Parathyroid adenoma (tissue), 2 donors: ENCODE measurements at regions not wholly inside any gene's neighbourhood (a gene's known extent, or its start where the extent isn't known, plus 50 kb on each side); places are given as distances from the start of the nearest gene placed in this dataset.

Source experiments
- H2AFZ ChIP-seq: fragments of 300-600 bp; sonication (generic); one replicate; pipeline ENCODE4 v1.7.0; 2017; ENCODE audit warnings: antibody characterized with exemption, mild to moderate bottlenecking
- H3K27ac ChIP-seq: fragments of 300-600 bp; sonication (generic); one replicate; pipeline ENCODE4 v1.7.0; 2017
- H3K27me3 ChIP-seq: fragments of 300-600 bp; sonication (generic); one replicate; pipeline ENCODE4 v1.7.0; 2017; ENCODE audit warnings: low read length; ENCODE audit not compliant: control insufficient read depth, insufficient read depth
- H3K36me3 ChIP-seq: fragments of 300-600 bp; sonication (generic); one replicate; pipeline ENCODE4 v1.7.0; 2017; ENCODE audit warnings: low read length; ENCODE audit not compliant: control insufficient read depth, insufficient read depth
- H3K4me1 ChIP-seq: fragments of 300-600 bp; sonication (generic); one replicate; pipeline ENCODE4 v1.7.0; 2017; ENCODE audit warnings: control low read depth
- H3K4me2 ChIP-seq: fragments of 300-600 bp; sonication (generic); one replicate; pipeline ENCODE4 v1.7.0; 2017; ENCODE audit warnings: low read length
- H3K4me3 ChIP-seq: fragments of 300-600 bp; sonication (generic); one replicate; pipeline ENCODE4 v1.7.0; 2017; ENCODE audit warnings: low read depth, low read length
- H3K79me2 ChIP-seq: fragments of 300-600 bp; sonication (generic); one replicate; pipeline ENCODE4 v1.7.0; 2017; ENCODE audit warnings: control low read depth
- H3K9ac ChIP-seq: fragments of 300-600 bp; sonication (generic); one replicate; pipeline ENCODE4 v1.7.0; 2017; ENCODE audit warnings: mild to moderate bottlenecking
- H3K9me3 ChIP-seq: fragments of 300-600 bp; sonication (generic); one replicate; pipeline ENCODE4 v1.7.0; 2017; ENCODE audit warnings: low read length; ENCODE audit not compliant: control insufficient read depth
- TF ChIP-seq, protein P1 (sequence below): fragments of 300-600 bp; sonication (generic); IDR thresholded peaks from one replicate; pipeline ENCODE4 v1.7.0; 2017; ENCODE audit warnings: antibody characterized with exemption, mild to moderate bottlenecking
- donor health status: primary hyperparathyroidism.

DNA sequence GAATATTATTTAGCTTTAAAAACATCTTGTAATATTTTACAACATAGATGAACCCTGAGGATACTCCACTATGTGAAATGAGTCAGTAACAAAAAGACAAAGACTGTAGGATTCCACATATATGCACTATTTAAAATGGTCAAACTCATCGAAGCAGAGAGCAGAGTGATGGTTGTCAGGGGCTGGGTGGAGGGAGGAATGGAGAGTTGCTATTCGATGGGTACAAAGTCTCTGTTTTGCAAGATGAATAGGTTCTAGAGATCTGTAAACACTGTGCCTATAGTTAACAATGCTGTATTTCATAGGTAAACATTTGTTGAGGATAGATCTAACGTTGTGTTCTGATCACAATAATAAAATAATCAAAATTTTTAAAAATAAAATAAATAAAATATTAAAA is 1675.9 kb upstream of the CELF4 start:
- H3K9ac ChIP-seq = no peak overlapping the region
- TF ChIP-seq, protein P1, sequence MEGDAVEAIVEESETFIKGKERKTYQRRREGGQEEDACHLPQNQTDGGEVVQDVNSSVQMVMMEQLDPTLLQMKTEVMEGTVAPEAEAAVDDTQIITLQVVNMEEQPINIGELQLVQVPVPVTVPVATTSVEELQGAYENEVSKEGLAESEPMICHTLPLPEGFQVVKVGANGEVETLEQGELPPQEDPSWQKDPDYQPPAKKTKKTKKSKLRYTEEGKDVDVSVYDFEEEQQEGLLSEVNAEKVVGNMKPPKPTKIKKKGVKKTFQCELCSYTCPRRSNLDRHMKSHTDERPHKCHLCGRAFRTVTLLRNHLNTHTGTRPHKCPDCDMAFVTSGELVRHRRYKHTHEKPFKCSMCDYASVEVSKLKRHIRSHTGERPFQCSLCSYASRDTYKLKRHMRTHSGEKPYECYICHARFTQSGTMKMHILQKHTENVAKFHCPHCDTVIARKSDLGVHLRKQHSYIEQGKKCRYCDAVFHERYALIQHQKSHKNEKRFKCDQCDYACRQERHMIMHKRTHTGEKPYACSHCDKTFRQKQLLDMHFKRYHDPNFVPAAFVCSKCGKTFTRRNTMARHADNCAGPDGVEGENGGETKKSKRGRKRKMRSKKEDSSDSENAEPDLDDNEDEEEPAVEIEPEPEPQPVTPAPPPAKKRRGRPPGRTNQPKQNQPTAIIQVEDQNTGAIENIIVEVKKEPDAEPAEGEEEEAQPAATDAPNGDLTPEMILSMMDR = no peak
- no peak overlapping the region for H3K4me3 ChIP-seq
- no peaks in the 10 kb centered on the region for H3K4me1 ChIP-seq
- H3K9me3 ChIP-seq = no peaks in the 10 kb centered on the region
- no peaks in the 10 kb centered on the region for H3K79me2 ChIP-seq
- H3K4me2 ChIP-seq = no peak overlapping the region
- no peaks in the 10 kb centered on the region for H3K36me3 ChIP-seq
- H3K27me3 ChIP-seq = no peaks in the 10 kb centered on the region
- H2AFZ ChIP-seq = no peak overlapping the region
- H3K27ac ChIP-seq = no peak overlapping the region

DNA sequence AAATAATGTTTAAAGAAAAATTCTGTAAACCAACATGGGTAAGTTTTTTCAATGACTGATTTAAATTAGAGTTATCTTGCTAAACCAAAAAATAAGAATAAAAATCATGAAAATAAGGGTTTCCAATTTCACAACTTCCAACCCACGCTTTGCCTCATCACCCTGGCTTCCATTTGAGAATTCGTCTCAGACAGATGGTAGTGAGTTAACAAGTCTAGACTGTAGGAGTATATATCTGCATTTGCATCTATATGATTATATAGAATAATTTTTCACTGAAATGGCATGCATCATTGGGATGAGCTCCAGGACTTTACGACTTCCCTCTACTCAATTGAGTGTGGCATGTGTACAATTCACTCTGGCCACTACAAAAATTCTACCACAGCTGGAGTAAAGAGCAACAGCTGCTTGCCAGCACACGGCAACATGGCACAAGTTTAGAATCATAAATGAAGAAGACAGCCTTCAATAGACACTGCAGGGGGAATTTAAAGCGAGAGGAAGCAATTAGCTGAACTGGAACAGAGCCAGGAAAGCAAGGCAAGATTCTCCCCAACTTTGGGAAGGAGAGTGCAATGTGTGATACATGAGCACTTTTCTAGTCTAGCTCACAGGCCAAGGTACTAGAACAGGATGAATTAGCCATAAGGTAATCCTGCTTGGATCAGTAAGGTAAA is 1673.5 kb upstream of the CELF4 start:
- Histone ChIP-seq H2AFZ (no peak overlapping the region), H3K9ac (no peak overlapping the region), H3K27ac (no peak overlapping the region), H3K4me3 (no peak overlapping the region), H3K27me3 (no peaks in the 10 kb centered on the region), H3K9me3 (no peaks in the 10 kb centered on the region), H3K79me2 (no peaks in the 10 kb centered on the region), H3K36me3 (no peaks in the 10 kb centered on the region), H3K4me1 (no peaks in the 10 kb centered on the region), H3K4me2 (no peak overlapping the region)
- TF ChIP-seq, protein P1 = no peak

DNA sequence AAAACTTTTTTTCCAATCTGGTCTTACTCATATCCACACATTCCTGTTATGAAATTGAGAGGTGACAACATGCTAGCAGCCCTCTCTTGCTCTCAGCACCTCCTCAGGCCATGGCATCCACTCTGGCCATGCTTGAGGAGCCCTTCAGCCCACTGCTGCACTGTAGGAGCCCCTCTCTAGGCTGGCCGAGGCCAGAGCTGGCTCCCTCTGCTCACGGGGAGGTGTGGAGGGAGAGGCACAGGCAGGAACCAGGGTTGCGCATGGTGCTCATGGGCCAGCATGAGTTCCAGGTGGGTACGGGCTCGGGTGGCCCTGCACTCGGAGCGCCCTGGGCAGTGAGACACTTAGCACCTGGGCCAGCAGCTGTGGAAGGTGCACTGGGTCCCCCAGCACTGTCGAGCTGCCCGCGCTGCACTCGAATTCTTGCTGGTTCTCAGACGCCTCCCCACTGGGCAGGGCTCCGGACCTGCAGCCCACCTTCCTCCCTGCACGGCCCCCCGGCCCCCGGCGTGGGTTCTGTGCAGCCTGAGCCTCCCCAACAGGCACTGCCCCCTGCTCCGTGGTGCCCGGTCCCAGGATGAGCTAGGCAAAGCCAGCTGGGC is 1669.6 kb upstream of the CELF4 start:
- Histone ChIP-seq H3K27ac (no peak overlapping the region), H3K36me3 (no peaks in the 10 kb centered on the region), H3K27me3 (no peaks in the 10 kb centered on the region), H3K4me1 (no peaks in the 10 kb centered on the region), H3K4me2 (no peak overlapping the region), H3K9me3 (no peaks in the 10 kb centered on the region), H3K9ac (no peak overlapping the region), H2AFZ (no peak overlapping the region), H3K79me2 (no peaks in the 10 kb centered on the region), H3K4me3 (no peak overlapping the region)
- TF ChIP-seq, protein P1 = no peak

DNA sequence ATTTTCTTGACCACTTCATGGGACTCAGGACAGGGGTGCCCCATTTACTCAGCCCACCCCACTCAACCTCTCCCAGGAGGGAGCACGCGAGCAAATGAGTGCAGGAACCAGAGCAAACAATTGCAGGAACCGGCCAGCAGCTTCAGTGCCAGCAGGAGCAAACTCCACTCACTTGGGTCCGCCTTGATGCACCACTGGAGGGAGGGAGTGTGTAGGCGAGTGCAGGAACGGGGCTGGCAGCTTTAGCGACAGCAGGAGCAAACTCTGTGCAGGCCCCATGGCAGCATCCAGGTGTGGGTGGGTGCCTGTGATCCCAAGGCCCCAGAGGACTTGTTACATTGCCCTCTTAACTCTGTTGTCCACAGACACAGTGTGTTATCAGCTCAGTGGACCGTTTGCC is 1667.3 kb upstream of the CELF4 start:
- TF ChIP-seq, protein P1 = no peak
- H3K4me1 ChIP-seq = no peaks in the 10 kb centered on the region
- no peaks in the 10 kb centered on the region for H3K79me2 ChIP-seq
- H3K27ac ChIP-seq = no peak overlapping the region
- no peaks in the 10 kb centered on the region for H3K9me3 ChIP-seq
- no peak overlapping the region for H3K4me2 ChIP-seq
- no peaks in the 10 kb centered on the region for H3K36me3 ChIP-seq
- no peaks in the 10 kb centered on the region for H3K27me3 ChIP-seq
- no peak overlapping the region for H2AFZ ChIP-seq
- H3K4me3 ChIP-seq = no peak overlapping the region
- H3K9ac ChIP-seq = no peak overlapping the region

DNA sequence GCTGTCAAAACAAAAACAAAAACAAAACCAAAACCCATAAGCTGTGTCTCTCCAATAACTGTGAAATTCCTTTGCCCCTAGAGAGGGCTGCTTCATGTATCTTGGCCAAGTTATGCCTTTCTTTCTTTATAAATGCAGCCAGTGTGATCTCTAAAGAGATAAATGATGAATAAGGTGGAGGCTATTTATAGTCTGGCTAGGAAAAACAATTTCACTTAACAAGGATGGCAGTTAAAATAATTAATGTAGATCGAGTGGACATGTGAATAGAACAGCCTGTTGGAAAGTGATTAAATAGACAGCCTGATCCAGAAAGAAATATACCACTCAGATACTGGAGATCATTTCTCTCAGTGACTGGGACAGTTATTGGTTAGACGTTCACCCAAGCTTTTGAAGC is 1666.9 kb upstream of the CELF4 start:
- Histone ChIP-seq H3K36me3 (no peaks in the 10 kb centered on the region), H3K4me1 (no peaks in the 10 kb centered on the region), H3K79me2 (no peaks in the 10 kb centered on the region), H3K4me3 (no peak overlapping the region), H3K9me3 (no peaks in the 10 kb centered on the region), H2AFZ (no peak overlapping the region), H3K27me3 (no peaks in the 10 kb centered on the region), H3K9ac (no peak overlapping the region), H3K27ac (no peak overlapping the region), H3K4me2 (no peak overlapping the region)
- TF ChIP-seq, protein P1 = no peak
